ENCODE measurements at regions not wholly inside any gene's neighbourhood (a gene's known extent, or its start where the extent isn't known, plus 50 kb on each side); places are given as distances from the start of the nearest gene placed in this dataset.

- DNase-seq: no peak
Observed at GRCh38 chr3:54071601-54072000, 50.8 kb upstream of the CACNA2D3 start.

DNA sequence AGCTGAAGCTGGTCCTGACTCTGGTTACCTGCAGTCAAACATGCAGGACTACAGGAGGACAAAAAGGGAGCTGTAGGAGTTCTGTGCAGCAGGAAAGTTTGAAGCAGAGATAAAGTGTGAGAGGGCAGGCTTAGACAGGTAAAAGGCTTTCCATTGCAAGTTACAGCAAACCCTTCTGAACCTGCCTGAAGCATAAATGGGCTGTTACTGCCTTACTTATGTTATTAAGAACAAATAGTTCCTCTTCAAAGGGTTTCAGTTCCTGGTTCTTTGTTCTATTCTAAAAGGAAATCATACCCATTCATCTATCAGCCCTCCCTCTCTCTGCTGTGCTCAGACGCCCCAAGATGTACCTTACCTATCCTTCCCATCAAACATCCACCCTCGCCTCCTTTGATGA is 52.4 kb upstream of the CACNA2D3 start:
- DNase-seq: no peak

DNA sequence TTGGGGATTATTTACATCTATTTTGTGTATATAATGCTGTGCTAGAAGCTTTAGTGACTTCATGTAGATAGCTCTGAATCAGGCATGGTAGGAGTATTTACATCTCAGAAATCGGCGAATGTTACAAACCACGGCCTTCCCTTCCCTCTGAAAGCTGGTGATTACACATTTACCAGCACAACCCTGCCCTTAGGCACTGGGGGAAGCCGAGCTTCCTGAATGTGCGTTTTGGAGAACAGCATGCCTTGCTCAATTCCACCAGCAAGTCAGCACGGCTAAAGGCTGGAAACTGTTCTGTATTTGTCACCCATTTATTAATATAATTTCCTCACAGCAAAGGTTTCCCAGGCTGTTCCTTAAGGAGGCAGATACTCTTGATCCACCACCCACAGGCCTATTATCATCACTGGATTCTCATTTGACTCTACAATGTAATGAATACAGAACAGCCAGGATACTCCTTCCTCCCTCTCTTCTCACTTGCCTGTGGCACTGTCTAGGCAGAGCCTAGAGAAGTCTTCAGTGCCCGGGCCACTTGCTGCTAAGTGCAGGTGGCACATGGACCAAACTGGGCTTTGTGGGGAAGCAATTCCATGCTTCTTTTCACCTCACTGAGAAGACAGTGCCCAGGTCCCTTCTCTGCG is 55.2 kb upstream of the CACNA2D3 start:
- DNase-seq: no peak

DNA sequence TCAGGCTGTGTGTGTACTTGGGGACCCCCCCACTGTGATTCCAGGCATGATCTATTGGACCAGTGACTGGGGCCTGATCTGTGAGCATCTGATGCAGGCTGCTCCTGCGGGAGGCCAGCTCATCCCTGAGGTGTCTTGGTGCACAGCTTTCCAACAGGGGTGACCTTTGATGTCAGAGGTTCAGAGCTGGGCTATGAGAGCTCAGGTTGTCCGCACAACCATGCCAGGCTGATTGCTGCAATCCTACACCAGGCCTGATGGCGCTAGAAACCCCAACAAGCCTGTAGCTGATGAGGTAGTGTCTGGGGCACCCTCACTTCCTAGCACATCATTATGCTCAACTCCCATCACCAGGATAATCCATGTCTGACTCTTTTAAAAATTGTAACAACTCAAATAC is 56.1 kb upstream of the CACNA2D3 start:
- DNase-seq: no peak

DNA sequence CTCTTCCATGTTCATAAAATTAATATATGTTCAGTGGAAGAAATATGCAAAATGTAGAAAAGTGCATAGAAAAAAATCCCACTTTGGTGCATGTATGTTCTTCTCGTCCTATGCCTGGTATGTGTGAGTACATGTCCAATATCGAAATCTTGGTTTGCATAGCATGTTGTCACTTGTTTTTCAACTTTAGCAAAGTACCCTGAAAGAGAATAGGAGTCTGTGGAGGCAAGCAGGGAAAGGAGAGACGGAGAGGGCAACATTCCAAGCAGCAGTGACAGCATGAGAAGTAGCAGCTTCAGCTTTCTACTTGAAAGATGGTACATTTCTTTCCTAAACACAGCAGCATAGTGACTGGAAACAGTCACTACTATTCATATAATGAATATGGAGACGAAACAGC is 56.8 kb upstream of the CACNA2D3 start:
- DNase-seq: no peak

DNA sequence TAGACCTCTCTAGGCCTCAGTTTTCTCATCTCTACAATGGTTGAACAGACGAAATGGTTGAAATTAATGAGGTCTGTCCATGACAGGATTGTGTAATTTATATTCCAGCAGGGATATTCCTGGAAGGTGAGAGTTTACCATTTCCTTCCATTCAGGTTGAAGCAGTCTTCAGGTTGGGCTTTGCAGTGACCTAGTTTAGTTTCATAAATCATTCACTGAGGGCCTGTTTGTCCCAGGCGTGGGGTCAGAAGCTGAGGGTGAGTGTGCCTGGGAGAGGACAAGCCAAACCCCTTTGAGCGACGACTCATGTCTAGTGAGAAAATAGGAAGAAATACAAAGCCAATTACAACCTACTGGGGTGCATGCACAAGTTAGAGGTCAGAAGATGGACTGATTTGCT is 57.2 kb upstream of the CACNA2D3 start:
- no peak for DNase-seq

DNA sequence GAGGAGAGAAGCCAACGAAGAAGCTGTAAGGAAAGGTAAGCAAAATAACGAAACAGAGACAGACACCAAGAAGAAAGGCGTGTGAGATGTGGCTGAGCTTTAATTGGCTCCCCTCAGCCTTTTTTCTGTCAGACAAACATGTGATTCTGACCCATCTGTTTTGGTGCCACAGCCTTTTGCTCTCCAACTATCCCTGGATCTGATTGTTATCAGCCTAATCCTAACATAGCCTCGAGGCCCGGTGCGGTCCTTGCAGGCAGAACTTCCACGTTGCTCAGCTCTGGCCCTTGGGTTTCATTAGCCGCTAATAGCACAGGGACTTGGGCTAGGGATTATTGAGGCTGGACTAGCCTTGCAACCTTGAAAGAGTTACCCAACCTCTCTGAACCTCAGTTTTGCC is 57.9 kb upstream of the CACNA2D3 start:
- no peak for DNase-seq

DNA sequence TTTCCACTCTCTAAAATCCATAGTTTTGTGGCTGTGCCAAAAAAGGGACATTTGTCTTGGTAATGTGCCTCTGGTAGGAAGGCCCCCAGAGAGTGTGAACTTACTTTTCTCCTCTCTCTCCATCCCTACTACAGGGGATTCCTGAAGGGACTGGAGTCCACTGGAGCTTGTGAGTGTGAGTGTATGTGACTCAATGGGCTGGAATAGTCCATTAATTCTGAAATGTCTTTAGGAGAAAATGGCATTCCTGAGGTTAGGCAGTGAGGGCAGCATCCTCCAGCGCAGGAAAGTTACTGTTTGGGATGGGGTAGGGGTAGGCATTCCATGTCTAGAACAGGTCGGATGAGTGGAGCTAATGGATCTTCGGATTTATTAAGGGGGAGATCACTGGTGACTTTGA is 59.8 kb upstream of the CACNA2D3 start:
- no peak for DNase-seq

GRCh38 chr3:54056521-54056920 is 65.8 kb upstream of the CACNA2D3 start:
- DNase-seq: no peak

DNA sequence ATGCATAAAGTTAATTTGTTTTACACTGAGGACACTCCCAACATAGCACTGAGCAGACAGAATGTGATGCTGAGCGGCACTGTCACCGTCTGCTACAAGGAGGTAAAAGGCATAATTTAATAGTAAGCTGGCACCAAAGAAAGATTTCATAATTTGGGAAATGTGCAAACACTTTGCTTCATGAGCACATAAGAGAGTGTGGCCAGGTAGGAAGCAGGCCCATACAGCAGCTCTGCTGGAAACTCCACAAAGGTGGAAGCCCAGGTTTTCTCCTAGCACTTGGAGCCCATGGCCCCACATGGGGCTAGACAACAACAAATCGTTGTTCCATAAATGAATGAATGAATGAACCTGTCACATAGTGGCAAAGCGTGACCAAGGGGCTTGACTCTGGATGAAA is 68.5 kb upstream of the CACNA2D3 start:
- no peak for DNase-seq

GRCh38 chr3:54053211-54053610 is 69.1 kb upstream of the CACNA2D3 start:
- no peak for DNase-seq

DNA sequence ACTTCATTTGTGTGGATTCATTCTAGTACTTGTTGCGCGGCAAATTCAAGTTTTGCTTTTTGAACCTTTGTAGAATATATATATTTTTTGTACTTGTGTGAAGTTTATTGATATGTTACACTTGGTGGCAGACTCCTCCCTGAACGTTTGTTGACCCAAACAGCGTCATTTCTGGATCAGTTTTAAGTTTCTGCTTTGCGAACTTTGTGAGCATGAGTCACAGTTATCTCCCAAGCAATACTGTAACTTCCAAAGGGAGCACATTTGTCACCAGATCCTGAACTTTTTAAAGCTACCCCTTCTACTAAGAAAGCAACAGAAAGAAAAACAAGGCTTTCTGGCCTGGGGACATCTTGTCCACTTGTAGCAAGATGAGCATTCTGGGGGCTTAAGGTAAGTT is 74.8 kb upstream of the CACNA2D3 start:
- no peak for DNase-seq

DNA sequence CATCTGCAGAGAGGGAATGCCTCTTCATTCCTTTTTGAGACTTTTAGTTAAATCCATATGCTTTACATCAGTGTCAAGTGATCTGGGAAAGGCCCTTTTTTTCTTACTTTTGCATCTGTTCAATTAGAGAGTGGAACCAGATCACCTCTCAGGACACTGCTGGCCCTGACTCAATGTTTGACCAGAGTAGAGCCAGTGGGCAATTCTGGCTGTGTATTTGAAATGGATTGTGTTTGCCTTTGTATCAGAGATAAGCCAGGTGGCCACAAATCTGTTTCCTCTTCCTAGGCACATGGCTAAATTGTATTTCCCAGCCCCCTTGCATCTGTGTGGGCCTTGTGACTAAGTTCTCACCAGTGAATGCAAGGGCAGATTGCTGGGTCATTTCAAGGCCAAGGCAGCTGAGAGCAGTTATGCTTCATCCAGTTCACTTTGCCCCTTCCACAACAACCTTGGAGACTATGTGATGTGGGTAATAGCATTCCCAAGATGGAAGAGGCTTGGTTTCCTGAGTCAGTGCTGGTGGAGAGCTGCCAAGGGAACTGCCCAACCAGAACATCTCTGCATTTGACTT is 75.6 kb upstream of the CACNA2D3 start:
- no peak for DNase-seq

DNA sequence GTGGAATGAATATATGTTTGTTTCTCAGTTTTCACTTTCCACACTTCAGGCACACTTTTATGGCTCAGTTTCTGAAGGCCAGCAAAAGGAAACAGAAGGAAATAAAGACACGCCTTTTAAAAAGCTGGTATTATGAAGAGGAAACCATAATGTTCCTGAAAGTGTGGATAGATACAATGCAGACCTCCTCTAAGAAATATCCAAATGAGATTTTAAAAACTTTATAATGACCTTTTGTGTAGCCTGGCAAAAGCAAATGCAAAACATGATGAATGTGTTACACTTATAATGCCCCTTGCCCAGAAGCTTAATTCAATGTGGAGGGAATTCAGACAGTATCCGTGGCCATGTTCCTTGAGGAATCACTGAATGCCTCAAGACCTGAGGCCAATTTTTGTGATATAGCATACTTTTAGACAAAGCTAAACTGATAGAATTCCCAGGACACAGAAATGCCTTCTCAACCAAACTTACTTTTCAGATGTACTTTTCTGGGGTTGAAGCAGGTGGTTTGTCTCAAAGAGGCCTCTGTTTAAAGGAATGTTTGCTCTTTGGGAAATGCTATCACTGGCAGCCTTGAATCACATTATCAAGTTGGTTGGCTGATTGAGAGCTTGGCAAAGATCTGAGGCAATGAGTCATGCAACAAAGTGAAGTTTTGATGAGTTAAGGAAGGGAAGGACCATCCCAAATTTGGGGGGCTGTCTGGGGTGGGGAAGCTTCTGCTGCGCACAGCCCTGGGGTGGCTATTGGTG is 77.1 kb upstream of the CACNA2D3 start:
- no peak for DNase-seq

DNA sequence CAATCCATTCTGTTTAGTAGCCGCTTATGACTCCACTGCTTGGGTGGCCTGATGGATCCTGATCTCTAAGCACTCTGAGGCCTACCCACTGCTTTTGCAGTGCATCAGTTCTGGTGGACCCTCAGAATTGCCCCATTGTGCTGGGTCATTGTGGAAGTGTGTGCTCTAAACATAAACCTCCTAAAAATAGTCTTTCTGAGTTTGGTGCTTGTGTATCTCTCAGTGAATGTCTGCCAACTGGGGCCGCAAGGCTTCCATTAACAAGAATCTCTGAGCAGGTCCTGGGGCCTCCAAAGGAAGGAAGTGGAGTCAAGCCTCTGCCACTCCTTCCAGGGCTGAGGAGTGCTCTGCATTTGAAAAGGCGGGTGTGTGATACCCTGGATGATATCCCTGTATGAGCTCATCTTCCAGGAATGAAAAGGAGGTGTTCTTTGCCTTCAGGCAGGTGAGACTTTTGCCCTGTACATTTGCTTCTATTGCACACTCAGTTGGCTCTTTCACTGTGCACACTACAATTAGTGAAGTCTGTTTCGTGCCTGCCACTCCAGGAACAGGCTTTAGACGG is 80.0 kb upstream of the CACNA2D3 start:
- no peak for DNase-seq

DNA sequence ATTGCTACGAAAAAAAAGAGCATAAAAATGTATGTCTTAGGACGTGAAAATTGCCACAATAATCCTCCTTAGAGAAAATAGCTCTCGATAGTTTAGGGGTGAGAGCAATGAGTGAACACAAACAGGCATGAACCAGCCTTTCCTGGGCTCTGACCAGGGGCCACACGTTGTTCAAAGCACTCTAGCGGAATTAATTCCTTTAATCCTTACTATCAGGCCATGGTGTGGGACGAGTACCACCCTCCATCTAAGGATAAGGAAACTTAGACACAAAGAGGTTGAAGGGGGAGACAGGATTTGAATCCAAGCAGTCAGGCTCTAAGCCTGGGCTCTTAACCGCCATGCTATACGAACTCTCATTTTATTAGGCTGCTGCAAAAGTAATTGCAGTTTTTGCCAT is 81.9 kb upstream of the CACNA2D3 start:
- DNase-seq: no peak

DNA sequence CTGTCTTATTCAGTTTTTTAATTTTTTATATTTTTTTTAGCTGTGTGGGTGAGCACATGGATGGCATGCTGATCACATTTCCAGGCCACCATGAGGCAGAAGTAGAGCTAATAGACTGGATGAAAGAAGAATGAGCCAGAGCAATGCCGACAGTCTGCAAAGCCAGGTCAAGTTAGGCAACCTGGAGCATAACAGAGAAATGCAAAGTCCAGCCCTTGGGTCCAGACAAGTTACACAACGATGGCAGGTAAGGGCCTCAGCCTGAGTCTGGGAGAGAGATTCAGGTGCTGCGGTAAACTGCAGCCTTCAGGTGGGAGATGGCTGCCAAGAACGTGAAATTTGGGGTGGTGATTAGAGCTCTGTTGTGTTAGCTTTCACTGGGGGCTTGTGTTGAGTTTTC is 84.0 kb upstream of the CACNA2D3 start:
- no peak for DNase-seq

DNA sequence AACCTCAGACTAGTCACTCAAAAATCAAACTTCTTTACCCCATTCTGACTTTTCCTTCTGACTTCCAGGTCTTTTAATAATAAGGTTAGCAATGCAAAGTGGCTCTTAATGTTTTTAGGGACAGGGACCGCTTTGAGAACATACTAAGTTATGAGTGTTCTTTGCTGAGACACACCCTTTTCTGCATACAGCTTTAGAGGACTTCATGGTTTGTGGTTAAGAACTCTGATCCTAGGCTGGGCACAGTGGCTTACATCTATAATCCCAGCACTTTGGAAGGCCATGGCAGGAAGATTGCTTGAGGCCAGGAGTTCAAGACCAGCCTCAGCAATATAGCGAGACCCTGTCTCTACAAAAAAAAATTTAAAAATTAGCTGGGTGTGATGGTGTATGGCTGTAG is 85.8 kb upstream of the CACNA2D3 start:
- no peak for DNase-seq

DNA sequence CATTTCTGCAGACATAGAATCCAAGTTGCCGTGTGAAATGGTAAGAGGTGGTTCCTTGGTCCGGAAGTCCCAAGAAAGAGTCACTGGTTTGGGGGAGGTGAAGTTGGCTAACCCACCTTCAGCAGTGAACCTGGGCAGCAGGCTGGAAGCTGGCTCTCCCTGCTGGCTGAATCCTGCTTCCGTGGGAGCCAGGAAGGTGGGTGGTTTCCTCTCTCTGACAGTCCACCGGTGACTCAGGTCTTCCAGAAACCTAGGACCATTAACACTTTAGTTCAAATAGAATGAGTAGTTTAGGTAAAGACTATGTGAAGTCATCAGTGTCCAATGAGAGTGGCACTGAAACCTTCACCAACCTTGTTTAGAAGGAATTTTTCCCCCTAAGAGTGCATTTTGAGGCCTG is 87.4 kb upstream of the CACNA2D3 start:
- DNase-seq: no peak

DNA sequence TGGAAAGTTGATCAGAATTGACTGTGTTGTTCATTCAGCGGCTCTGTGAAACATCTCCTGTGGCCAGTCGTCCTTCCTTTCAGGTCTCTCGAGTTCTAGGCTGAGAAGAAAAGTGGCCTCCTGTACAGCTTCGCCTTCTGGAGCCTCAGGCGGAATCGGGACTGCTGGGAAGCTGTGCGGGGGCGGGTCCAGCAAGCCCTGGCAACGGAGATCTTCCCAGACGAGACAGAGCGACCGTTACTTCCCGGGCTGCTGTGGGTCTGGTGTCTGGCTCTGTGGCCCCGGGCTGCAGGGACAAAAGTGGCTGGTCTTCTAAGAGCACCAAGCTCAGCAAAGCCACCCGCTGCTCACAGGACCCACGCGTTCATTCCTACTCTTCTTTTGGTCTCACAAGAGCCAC is 88.6 kb upstream of the CACNA2D3 start:
- no peak for DNase-seq

DNA sequence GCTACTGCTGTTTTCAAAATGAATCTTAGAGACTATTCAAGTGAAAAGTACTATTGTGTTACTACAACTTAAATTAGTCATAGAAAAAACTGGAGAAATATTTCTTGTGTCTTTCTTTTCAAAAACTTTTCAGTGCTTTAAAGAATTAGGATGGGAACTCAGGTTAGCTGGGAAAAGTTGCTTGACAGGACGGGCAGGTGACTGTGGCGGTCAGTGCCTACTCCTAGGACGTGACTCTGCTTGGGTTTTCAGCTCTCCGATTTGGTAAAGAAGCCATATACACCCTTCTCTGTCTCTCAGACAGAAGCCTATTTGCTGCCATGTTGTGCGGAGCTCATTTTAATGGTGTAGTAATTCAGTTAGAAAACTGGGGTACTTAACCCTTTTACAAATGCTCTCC is 89.8 kb upstream of the CACNA2D3 start:
- no peak for DNase-seq

DNA sequence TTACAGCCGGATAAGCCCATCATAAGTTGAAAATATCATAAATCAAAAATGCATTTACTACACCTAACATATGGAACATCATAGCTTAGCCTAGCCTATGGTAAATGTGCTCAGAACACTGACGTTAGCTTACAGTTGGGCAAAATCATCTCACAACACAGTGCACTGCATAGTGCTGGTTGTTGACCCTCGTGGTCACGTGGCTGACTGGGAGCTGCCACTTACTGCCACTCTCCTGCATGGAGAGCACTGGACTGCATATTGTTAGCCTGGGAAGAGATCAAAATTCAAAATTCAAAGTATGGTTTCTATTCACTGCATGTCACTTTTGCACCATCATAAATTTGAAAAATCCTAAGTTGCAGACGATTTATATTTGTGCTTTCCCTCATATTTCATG is 94.0 kb upstream of the CACNA2D3 start:
- no peak for DNase-seq

DNA sequence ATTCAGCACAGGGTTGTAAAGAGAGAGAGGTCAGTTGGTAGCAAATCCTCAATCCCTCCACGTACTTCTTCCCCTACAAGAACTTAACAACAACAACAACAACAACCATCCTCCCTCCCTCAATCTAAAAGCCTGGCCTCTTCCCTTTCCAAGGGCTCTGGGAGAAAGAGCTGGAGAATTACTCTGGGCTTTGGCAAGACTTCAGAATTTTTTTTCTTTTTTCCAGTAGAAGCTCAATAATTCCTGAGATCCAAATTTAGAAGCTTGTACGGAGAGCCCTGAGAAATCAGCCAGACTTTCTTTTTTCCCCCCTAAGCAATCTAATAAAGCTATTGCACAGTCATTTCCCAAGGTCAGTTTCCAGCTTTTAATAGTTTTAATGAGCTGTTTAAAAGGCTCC is 95.8 kb upstream of the CACNA2D3 start:
- no peak for DNase-seq

GRCh38 chr3:54021071-54021470 is 101.3 kb upstream of the CACNA2D3 start:
- DNase-seq: no peak
